Gastroesophageal sphincter (tissue), 3 donors: ENCODE measurements at regions not wholly inside any gene's neighbourhood (a gene's known extent, or its start where the extent isn't known, plus 50 kb on each side); places are given as distances from the start of the nearest gene placed in this dataset.

Source experiments
- CTCF ChIP-seq, 4 experiments: fragments of 200-600 bp in 2 of 4; fragments of 450-650 bp in 2 of 4; sonication (generic) in 1 of 4; IDR thresholded peaks; one replicate each; pipeline ENCODE4 v1.5.1; 2017 to 2019; ENCODE audit warnings: antibody characterized with exemption in 4 of 4, mild to moderate bottlenecking in 2 of 4, moderate library complexity in 2 of 4
- EP300 ChIP-seq: sonication (generic); formaldehyde crosslinking; IDR thresholded peaks from one replicate; pipeline ENCODE4 v1.6.1; 2017; ENCODE audit warnings: antibody characterized with exemption, mild to moderate bottlenecking
- POLR2A ChIP-seq, 2 donors: fragments of 450-650 bp; IDR thresholded peaks; one replicate each; pipeline ENCODE4 v1.6.1; 2017; ENCODE audit warnings: antibody characterized with exemption in 2 of 2, mild to moderate bottlenecking in 2 of 2, moderate library complexity in 1 of 2
- POLR2AphosphoS5 ChIP-seq: sonication (generic); formaldehyde crosslinking; IDR thresholded peaks from one replicate; pipeline ENCODE4 v1.6.1; 2017; ENCODE audit warnings: antibody characterized with exemption

- TF ChIP-seq CTCF (IDR thresholded peaks at IDR 0.05) (no peak), EP300 (no peak), POLR2A (IDR thresholded peaks at IDR 0.05) (no peak), POLR2AphosphoS5 (no peak)
These were observed 631.5 kb downstream of the SUCLG1 start for GRCh38 chr2:83827618-83828017.
